ENCODE measurements at regions not wholly inside any gene's neighbourhood (a gene's known extent, or its start where the extent isn't known, plus 50 kb on each side); places are given as distances from the start of the nearest gene placed in this dataset.

DNA sequence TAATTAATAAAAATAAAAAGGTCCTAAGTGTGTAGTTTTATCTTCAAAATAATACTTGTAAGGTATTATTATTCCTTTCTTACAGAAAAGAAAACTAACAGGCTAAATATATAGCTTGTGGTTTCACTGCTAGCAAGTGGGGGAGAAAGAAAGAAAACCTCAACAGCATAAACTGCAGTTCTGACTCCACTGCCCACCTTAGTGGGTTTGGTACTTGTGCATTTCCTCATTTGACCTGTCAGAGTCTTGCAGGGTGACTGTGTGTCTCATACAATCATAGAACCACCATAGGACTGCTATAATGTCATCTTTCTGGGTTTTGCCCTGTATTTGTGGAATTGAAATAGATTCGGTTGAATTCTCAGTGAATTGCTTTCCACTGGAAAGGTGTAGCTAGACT lies 94.7 kb upstream of the PUDP start:
- no peaks in the 10 kb centered on the region for H3K36me3 Mint-ChIP-seq (ENCODE audit: low read depth)
- H3K27ac Mint-ChIP-seq: no peak overlapping the region
- ATAC-seq: no peak
- H3K4me3 Mint-ChIP-seq: no peak overlapping the region
- no peaks in the 10 kb centered on the region for H3K27me3 Mint-ChIP-seq
- H3K4me1 Mint-ChIP-seq: no peaks in the 10 kb centered on the region
- no peaks in the 10 kb centered on the region for H3K9me3 Mint-ChIP-seq
- DNase-seq: no peak

DNA sequence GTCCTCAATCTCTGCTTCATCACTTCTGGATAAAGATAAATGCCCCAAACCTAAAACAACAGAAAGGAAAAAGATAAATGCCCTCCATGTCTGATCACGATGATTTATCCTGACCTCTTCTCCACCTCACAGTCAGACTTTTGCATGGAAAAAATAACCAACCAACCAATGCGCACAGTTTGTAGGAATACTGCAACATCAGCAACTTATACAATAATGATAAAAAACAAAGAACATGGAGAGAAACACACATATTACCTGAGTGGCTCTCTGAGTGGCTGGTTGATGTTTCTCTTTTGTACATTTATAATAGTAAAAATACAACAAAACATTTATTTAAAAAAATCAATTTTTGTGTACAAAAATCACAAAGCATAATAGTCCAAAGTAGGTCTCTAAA lies 93.0 kb upstream of the PUDP start:
- DNase-seq (no peak), ATAC-seq (no peak)
- Mint-ChIP-seq H3K9me3 (no peaks in the 10 kb centered on the region), H3K4me1 (no peaks in the 10 kb centered on the region), H3K36me3 (ENCODE audit: low read depth) (no peaks in the 10 kb centered on the region), H3K27me3 (no peaks in the 10 kb centered on the region), H3K4me3 (no peak overlapping the region), H3K27ac (no peak overlapping the region)

DNA sequence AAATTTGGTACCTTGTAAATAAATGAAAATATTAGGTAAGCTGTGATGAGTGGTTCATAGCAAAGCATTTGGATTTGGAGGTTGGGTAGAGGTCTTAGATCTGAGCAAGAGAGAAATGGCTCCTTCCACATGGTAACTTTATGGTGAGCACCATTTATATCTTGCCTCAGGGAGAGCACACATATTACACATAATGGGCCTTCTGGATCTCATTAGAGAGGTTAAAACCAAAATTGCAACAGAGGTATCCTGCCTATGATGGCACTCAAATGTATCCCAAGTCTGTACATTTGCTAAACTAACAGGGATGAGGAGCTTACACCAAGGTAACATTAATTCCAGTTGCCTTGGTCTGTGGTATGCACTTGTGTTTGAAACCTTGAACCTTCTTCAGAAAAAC lies 87.1 kb upstream of the PUDP start:
- Mint-ChIP-seq H3K36me3 (ENCODE audit: low read depth) (no peaks in the 10 kb centered on the region), H3K27me3 (no peaks in the 10 kb centered on the region), H3K4me1 (no peaks in the 10 kb centered on the region), H3K27ac (no peak overlapping the region), H3K9me3 (no peaks in the 10 kb centered on the region), H3K4me3 (no peak overlapping the region)
- DNase-seq (no peak), ATAC-seq (no peak)

DNA sequence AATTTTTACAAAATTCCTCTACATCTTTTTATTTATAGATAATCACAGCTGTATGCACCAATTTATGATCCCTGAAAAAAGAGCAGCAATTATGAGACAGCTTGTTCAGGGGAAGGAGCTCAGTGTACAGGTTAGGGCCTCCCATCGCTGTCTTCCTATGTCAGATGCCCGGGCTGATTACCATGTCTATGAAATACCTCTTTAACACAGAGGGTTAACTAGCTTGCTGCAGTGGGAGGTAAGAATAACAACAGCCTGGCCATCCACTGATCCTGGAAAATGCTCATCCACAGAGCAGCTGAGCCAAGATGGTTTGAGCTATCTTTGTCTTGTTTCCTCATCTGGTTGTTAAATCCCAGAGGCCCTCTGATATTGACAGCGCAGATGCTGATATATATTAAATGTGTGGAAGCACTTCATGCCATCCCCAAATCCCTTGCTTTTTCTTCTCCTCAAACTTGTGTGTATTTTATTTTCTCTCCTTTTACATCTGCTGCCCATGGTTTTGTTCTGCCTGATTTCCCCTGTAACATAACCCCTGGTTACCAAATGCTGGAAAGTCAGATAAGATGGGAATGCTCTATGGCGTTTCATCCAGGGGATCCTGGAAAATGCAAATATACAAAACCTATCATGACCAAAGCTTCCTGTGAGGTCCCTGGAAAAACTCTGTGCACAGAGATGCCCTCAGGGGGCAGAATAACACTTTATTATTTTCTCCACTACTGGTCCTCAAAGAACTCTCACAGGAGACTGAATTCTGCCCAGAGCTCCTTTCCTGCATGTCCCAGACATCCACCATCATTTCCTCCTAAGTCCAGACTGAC lies 85.8 kb upstream of the PUDP start:
- Mint-ChIP-seq H3K27ac (no peak overlapping the region), H3K36me3 (ENCODE audit: low read depth) (no peaks in the 10 kb centered on the region), H3K4me1 (no peaks in the 10 kb centered on the region), H3K27me3 (no peaks in the 10 kb centered on the region), H3K4me3 (no peak overlapping the region), H3K9me3 (no peaks in the 10 kb centered on the region)
- DNase-seq: no peak
- ATAC-seq: no peak

GRCh38 chrX:7228226-7228625 lies 80.3 kb upstream of the PUDP start:
- ATAC-seq (no peak), DNase-seq (no peak)
- Mint-ChIP-seq H3K4me3 (no peak overlapping the region), H3K9me3 (no peaks in the 10 kb centered on the region), H3K36me3 (ENCODE audit: low read depth) (no peaks in the 10 kb centered on the region), H3K4me1 (no peaks in the 10 kb centered on the region), H3K27ac (no peak overlapping the region), H3K27me3 (no peaks in the 10 kb centered on the region)

GRCh38 chrX:7225338-7225737 lies 77.4 kb upstream of the PUDP start:
- ATAC-seq (no peak), DNase-seq (no peak)
- Mint-ChIP-seq H3K27me3 (no peaks in the 10 kb centered on the region), H3K4me3 (no peak overlapping the region), H3K27ac (no peak overlapping the region), H3K36me3 (ENCODE audit: low read depth) (peaks cover 5% of the 10 kb centered on the region), H3K4me1 (no peaks in the 10 kb centered on the region), H3K9me3 (peaks cover 4% of the 10 kb centered on the region)

DNA sequence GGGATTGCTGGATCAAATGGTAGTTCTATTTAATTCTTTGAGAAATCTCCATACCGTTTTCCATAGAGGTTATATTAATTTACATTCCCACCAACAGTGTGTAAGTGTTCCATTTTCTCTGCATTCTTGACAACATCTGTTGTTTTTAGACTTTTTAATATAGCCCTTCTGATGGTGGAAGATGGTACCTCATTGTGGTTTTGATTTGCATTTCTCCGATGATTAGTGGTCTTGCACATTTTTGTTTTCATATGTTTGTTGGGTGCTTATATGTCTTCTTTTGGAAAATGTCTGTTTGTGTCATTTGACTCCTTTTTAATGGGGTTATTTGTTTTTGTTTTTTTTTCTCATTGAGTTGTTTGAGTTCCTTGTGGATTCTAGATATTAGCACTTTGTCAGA lies 75.3 kb upstream of the PUDP start:
- Mint-ChIP-seq H3K4me1 (no peaks in the 10 kb centered on the region), H3K4me3 (no peak overlapping the region), H3K27ac (no peak overlapping the region), H3K27me3 (no peaks in the 10 kb centered on the region), H3K9me3 (peaks cover 4% of the 10 kb centered on the region), H3K36me3 (ENCODE audit: low read depth) (peaks cover 5% of the 10 kb centered on the region)
- DNase-seq (no peak), ATAC-seq (no peak)

- no peak overlapping the region for H3K27ac Mint-ChIP-seq
- peaks cover 5% of the 10 kb centered on the region for H3K36me3 Mint-ChIP-seq (ENCODE audit: low read depth)
- no peak for ATAC-seq
- no peaks in the 10 kb centered on the region for H3K4me1 Mint-ChIP-seq
- no peak for DNase-seq
- H3K4me3 Mint-ChIP-seq: no peak overlapping the region
- H3K27me3 Mint-ChIP-seq: no peaks in the 10 kb centered on the region
- peaks cover 4% of the 10 kb centered on the region for H3K9me3 Mint-ChIP-seq
Measured at GRCh38 chrX:7220121-7220520, 72.2 kb upstream of the PUDP start.

DNA sequence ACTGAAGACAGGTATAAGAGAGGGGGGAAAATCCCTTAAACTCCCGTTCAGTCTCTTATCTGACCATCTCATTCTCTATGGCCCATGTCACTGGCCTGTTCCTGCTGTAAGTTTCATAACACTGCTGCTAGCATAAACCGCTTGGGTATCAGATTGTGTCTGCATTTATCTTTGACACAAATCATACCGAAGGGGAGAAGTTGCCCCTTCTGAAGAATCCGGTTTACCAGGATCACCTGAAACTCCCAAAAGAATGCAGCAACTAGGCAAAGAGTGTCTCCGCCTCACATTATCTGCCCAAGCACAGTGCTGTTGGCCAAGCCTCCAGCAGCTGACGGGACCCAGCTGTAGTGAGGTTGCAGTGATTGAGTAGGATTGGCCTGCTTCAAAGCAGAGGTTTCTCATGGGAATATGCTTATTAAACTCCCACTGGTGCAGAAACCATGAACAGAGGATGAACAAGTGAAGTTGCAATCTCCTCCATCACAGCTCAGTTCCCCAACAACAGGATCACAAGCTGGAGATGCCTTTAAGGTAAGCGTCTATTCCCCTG lies 71.3 kb upstream of the PUDP start:
- DNase-seq (no peak), ATAC-seq (no peak)
- Mint-ChIP-seq H3K27ac (no peak overlapping the region), H3K4me3 (no peak overlapping the region), H3K9me3 (peaks cover 4% of the 10 kb centered on the region), H3K27me3 (no peaks in the 10 kb centered on the region), H3K4me1 (no peaks in the 10 kb centered on the region), H3K36me3 (ENCODE audit: low read depth) (peaks cover 5% of the 10 kb centered on the region)

GRCh38 chrX:7218321-7219152 lies 70.6 kb upstream of the PUDP start:
- no peak overlapping the region for H3K4me3 Mint-ChIP-seq
- ATAC-seq (no peak), DNase-seq (no peak)
- H3K9me3 Mint-ChIP-seq: peaks cover 4% of the 10 kb centered on the region
- no peaks in the 10 kb centered on the region for H3K4me1 Mint-ChIP-seq
- H3K27me3 Mint-ChIP-seq: no peaks in the 10 kb centered on the region
- H3K27ac Mint-ChIP-seq: no peak overlapping the region
- H3K36me3 Mint-ChIP-seq (ENCODE audit: low read depth): peaks cover 5% of the 10 kb centered on the region

DNA sequence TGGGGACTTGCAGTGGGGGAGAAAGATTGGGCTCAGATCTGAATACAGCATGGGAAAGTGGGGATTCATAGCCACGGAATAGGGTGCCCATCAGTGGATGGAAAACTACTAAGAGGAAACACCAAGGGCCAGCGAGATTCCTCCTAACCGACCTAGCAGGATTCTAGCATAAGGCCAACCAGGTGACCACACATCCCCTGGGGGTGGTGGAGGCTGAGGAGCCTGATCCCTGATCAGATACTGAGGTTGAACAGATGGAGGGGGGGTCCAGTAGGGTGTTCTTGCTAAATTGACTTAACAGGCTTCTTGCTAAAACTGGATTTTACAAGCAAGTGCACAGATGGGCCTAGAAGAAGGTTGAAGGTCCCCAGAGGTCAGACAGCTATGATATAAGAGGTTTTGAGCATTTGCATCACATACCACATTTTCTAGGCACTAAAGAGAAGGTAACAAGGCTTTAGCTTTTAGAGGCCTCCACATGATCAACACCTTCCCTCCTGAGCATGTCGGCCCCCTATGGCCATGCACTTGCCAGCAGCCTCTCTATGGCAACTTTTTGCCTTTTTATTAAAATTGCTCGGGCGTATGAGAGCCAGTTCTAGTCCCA lies 69.1 kb upstream of the PUDP start:
- Mint-ChIP-seq H3K4me3 (no peak overlapping the region), H3K9me3 (peaks cover 4% of the 10 kb centered on the region), H3K27ac (no peak overlapping the region), H3K27me3 (no peaks in the 10 kb centered on the region), H3K4me1 (no peaks in the 10 kb centered on the region), H3K36me3 (ENCODE audit: low read depth) (peaks cover 5% of the 10 kb centered on the region)
- ATAC-seq (no peak), DNase-seq (no peak)

DNA sequence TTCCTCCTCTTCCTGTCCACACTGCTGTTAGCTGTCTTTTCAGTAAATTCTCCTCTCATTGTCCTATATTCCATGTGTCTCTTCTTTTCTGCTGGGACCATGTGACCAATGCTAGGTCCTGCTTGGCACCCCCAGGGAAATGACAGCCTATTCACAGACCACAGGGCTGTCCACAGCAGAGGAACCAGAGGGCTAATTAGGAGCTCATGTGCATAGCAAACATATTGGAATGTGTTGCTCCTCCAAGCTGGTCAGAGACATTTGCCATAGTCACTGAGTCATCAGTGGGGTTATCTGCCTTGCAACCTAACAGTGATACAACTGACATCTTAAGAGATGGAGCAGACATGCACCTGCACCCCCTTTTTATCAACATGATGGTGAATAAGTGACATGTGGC lies 67.9 kb upstream of the PUDP start:
- Mint-ChIP-seq H3K9me3 (peaks cover 2% of the 10 kb centered on the region), H3K27me3 (no peaks in the 10 kb centered on the region), H3K27ac (no peak overlapping the region), H3K4me3 (no peak overlapping the region), H3K4me1 (no peaks in the 10 kb centered on the region), H3K36me3 (ENCODE audit: low read depth) (peaks cover 1% of the 10 kb centered on the region)
- no peak for ATAC-seq
- DNase-seq: no peak

GRCh38 chrX:7214251-7214650 lies 66.3 kb upstream of the PUDP start:
- Mint-ChIP-seq H3K27ac (no peak overlapping the region), H3K36me3 (ENCODE audit: low read depth) (peaks cover 1% of the 10 kb centered on the region), H3K27me3 (no peaks in the 10 kb centered on the region), H3K9me3 (no peaks in the 10 kb centered on the region), H3K4me3 (no peak overlapping the region), H3K4me1 (no peaks in the 10 kb centered on the region)
- DNase-seq (no peak), ATAC-seq (no peak)

- peaks cover 4% of the 10 kb centered on the region for H3K4me1 Mint-ChIP-seq
- ATAC-seq (no peak), DNase-seq (no peak)
- H3K27ac Mint-ChIP-seq: no peak overlapping the region
- H3K4me3 Mint-ChIP-seq: no peak overlapping the region
- no peaks in the 10 kb centered on the region for H3K27me3 Mint-ChIP-seq
- H3K9me3 Mint-ChIP-seq: no peaks in the 10 kb centered on the region
- H3K36me3 Mint-ChIP-seq (ENCODE audit: low read depth): peaks cover 1% of the 10 kb centered on the region
Measured at GRCh38 chrX:7205037-7205577, 57.2 kb upstream of the PUDP start.

All from activated naive CD8-positive, alpha-beta T cell treated with anti-CD3 and anti-CD28 coated beads, Interleukin-2, amount 50 U/mL, for 24 hours (primary cell).